Stimulated activated CD4-positive, alpha-beta T cell treated with anti-CD3 and anti-CD28 coated beads, Interleukin-12 subunit alpha, Interleukin-12 subunit beta, amount 100 ng/mL, for 4 hours (primary cell): ENCODE measurements at regions not wholly inside any gene's neighbourhood (a gene's known extent, or its start where the extent isn't known, plus 50 kb on each side); places are given as distances from the start of the nearest gene placed in this dataset.

Experiments
- DNase-seq: peaks from one replicate; pipeline ENCODE4 v3.0.0-alpha.2; 2020

GRCh38 chr3:31157047-31157694 lies 262.7 kb upstream of the GADL1 start:
- no peak for DNase-seq

GRCh38 chr3:31157893-31158620 lies 263.6 kb upstream of the GADL1 start:
- DNase-seq = no peak

- no peak for DNase-seq
These were observed 265.0 kb upstream of the GADL1 start for GRCh38 chr3:31159331-31160039.

- no peak for DNase-seq
These were observed 267.4 kb upstream of the GADL1 start for GRCh38 chr3:31161889-31162288.

DNA sequence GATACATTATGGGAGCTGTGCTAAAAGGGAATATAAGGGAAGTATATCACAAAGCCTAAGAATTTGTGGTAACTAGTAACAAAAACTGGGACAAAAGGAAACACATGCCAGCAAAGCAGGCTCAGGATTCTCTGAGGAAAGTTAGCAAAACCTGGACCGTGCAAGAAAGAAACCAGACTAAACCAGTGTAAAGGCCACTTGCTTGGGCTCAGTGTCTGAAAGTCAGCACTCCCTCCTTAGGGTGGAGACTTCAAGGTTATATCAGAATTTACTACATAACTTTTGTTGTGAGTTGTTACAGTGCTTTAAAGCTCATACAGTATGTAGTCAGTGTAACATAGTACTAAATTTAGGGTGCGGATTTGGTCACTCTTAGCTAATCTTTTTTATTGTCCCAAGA lies 269.9 kb upstream of the GADL1 start:
- no peak for DNase-seq

- no peak for DNase-seq
These were observed 271.0 kb upstream of the GADL1 start for GRCh38 chr3:31165399-31165860.

DNA sequence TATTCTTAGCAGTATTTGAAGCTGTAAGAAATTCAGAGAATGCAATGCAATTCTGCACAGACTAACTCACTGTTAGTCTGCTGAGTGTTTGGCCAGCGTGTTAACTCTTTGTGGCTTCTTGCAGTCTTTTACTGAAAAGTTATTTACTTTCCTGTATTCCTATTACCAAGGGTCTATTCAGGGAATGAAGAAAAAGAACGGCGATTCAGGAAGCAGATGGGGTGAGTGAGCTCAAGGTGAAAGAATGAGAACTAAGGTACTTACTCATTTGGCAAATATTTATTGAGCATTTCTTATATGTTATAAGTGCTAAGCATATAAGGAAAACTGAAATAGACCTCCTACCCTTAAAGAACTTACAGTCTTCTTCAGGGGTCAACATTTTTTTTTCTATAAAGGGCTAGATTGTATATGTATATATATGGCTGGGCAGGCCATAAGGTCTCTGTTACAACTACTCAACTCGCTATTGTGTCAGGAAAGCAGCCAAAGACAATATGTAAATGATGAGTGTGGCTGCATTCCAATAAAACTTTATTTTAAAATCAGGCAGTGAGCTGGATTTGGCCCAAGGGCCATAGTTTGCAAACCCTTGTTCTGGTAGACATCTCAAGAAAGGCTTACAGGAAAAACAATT lies 271.9 kb upstream of the GADL1 start:
- no peak for DNase-seq

DNA sequence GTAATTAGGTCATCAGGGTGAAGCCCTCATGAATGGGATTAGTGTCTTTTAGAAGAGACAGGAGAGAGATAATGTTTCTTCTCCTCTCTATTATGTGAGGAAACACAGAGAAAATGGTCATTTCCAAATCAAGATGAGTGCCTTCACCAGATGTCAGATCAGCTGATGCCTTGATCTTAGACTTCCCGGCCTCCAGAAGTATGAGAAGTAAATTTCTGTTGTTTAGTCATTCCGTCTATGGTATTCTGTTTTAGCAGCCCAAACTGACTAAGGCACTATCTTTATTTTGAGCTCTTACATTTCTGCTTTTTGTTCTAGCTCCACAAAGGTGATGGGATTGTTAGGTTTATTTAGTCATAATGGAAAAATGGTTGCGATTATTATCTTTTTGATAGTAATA lies 273.2 kb upstream of the GADL1 start:
- DNase-seq = no peak

- no peak for DNase-seq
These were observed 276.6 kb upstream of the GADL1 start for GRCh38 chr3:31170932-31171670.

DNA sequence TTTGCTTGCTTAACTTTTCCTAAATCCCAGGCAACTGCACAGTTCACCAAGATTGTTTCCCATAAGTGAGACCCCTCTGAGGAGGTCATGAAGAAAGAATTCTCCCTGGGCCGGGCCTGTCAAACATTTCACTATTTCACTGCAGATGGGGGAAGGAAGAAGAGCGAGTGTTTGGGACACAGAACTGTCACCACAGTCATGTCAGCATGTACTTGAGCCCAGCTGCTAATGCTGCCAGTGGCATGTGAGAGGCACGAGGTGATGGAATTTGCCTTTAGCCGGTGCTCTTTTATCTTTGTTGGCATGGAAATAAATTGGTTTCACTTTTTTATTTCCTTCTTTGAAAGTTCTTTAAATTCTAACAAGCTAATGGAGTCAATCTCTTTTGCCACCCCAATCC lies 277.9 kb upstream of the GADL1 start:
- DNase-seq = no peak

DNA sequence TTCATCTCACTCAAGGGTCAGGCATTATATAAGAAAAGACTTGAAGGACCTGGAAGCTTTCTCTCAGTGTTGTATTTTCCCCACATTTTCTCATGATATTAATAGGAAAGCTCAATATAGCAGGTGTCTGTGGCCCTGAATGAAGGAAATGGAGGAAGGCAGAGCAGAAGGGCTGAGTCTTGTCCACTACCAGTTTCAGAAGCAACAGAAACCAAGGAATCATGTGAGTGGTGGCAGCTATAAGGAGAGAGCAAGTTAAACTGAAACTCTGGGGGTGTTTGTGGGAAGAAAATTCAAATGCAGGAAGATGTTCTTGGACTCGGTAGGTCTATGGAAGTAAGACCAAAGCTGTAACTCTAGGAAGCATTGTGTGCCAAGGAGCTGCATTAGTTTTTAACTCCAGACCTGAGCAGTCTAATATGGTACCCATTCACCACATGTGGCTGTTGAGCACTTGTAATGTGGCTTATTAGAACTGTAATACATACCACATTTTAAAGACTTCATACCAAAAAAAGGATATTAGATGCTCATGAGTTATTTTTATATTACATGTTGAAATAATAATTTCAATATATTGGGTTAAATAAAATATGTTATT lies 278.8 kb upstream of the GADL1 start:
- no peak for DNase-seq

- DNase-seq = no peak
These were observed 279.6 kb upstream of the GADL1 start for GRCh38 chr3:31174079-31174478.

GRCh38 chr3:31176045-31176444 lies 281.6 kb upstream of the GADL1 start:
- no peak for DNase-seq

GRCh38 chr3:31178467-31178866 lies 284.0 kb upstream of the GADL1 start:
- DNase-seq = no peak

DNA sequence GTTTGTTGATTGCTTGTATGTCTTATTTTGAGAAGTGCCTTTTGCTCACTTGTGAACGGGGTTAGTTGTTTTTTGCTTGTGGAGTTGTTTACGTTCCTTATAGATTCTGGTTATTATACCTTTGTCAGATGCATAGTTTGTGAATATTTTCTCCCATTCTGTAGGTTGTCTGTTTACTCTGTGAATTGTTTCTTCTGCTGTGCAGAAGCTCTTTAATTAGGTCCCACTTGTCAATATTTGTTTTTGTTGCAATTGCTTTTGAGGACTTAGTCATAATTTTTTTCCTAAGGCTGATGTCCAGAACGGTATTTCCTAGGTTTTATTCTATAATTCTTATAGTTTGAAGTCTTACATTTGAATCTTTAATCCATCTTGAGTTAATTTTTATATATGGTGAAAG lies 285.3 kb upstream of the GADL1 start:
- no peak for DNase-seq

- no peak for DNase-seq
These were observed 285.8 kb upstream of the GADL1 start for GRCh38 chr3:31180274-31180673.

- no peak for DNase-seq
These were observed 287.2 kb upstream of the GADL1 start for GRCh38 chr3:31181661-31182060.

DNA sequence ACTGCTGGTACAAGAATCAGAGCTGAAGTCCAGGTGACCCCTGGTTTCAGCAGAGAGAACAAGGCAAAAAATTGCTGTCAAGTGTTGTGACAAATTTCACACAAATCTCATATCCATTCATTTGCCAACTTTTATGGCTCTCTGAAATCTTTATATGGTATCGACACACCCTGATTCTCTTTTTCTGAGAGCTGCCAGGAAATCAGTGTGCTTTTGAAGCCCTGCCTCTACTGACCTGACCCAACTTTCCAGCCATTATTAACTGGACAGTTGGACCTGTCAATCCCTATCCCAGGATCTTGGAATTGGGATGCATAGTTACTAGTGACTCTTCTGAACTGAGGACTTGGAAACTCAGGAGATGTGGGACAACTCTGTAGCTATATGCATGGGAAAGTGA lies 288.2 kb upstream of the GADL1 start:
- no peak for DNase-seq

DNA sequence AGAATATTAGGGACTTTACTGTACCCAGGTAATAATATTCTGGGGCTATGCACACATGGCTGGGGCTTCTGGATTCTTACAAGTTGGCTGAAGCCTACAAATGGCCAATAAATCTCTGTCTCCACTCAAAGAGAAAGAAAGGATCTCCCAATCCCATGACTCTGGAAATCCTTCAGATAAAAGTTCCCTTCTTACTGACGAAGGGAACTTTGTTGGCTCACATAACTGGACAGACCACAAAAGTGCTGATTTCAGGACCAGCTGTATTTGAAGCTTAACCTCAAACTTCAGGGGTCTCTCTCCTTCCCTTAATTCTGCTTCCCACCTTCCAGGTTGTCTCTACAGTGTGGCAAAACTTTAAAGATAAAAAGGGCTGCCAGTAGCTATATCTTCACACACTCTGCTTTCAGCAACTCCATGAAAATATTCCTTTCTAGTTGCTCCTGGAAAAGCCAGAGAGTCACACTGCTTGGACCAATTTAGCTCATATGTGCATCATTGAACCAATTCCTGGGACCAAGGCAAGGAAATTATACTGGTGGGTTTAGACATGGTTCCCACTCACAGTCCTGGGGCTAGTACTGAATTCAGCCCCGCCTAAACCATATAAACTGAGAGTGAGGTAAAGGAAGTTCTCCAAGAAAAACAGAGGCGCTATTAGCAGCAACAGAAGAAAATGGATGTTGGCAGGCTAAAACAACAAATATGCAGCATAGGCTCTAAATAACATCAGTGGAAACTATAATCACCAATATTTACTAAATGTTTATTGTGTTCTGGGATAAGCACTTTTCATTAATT lies 290.0 kb upstream of the GADL1 start:
- no peak for DNase-seq

DNA sequence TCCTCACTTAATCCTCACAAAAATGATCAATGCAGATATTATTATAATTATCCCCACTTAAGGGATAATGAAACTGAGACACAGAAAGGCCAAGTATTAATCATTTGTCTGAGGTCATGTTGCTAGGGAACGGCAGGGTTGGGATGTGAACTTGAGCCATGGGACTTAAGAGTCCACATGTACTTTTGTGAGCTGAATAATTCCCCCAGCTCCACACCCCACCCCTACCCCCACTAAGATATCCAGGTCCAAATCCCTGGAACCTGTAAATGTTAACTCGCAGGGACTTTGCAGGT lies 290.5 kb upstream of the GADL1 start:
- no peak for DNase-seq

DNA sequence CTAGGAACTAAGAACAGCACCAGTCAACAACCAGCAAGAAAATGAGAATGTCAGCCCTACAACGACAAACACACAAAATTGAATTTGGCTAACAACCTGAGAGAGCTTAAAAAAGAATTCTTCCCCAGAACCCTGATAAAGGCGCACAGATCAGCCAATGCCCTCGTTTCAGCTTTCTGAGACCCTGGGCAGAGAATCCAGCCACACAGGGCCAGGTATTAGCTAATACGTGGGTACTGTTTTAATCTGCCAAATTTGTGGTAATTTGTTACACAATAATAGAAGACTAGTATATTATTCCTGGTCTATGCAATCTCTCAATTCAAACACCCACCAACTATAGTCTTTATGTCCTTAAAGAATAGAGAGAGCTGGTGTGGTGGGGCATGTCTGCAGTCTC lies 291.6 kb upstream of the GADL1 start:
- no peak for DNase-seq

- DNase-seq = no peak
These were observed 292.9 kb upstream of the GADL1 start for GRCh38 chr3:31187380-31187779.
